C4-2B (cell line): ENCODE measurements at regions not wholly inside any gene's neighbourhood (a gene's known extent, or its start where the extent isn't known, plus 50 kb on each side); places are given as distances from the start of the nearest gene placed in this dataset.

Experiments used
- ZFX ChIP-seq: fragments of 450-650 bp; IDR thresholded peaks from 2 replicates; pipeline ENCODE4 v1.6.1; 2017
- TF ChIP-seq, protein P1 (sequence below): fragments of 450-650 bp; conservative IDR thresholded peaks from 2 replicates; pipeline ENCODE4 v1.5.1; 2017; ENCODE audit warnings: mild to moderate bottlenecking

DNA sequence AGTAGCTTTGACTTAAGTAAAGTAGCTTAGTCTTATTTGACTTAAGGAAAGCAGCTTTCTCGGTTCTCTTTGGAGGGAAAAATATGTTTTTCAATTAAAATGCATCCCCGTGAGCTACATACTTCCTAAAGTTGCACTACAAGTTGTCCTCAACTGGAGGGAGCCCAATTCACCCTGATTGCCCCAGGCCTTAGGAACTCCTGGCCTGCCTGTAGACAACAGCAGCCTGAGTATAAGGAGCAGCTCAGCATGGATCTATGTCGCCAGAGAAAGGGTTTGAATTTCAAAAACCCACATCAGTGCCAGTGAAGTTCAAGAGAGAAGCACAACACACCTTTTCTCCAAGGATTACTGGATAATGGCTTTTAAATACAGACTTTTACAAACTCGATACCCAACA, 772.0 kb downstream of the TNS3 start:
- TF ChIP-seq, protein P1, sequence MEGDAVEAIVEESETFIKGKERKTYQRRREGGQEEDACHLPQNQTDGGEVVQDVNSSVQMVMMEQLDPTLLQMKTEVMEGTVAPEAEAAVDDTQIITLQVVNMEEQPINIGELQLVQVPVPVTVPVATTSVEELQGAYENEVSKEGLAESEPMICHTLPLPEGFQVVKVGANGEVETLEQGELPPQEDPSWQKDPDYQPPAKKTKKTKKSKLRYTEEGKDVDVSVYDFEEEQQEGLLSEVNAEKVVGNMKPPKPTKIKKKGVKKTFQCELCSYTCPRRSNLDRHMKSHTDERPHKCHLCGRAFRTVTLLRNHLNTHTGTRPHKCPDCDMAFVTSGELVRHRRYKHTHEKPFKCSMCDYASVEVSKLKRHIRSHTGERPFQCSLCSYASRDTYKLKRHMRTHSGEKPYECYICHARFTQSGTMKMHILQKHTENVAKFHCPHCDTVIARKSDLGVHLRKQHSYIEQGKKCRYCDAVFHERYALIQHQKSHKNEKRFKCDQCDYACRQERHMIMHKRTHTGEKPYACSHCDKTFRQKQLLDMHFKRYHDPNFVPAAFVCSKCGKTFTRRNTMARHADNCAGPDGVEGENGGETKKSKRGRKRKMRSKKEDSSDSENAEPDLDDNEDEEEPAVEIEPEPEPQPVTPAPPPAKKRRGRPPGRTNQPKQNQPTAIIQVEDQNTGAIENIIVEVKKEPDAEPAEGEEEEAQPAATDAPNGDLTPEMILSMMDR = no peak
- TF ChIP-seq ZFX = no peak
